ENCODE measurements at regions not wholly inside any gene's neighbourhood (a gene's known extent, or its start where the extent isn't known, plus 50 kb on each side); places are given as distances from the start of the nearest gene placed in this dataset.

DNA sequence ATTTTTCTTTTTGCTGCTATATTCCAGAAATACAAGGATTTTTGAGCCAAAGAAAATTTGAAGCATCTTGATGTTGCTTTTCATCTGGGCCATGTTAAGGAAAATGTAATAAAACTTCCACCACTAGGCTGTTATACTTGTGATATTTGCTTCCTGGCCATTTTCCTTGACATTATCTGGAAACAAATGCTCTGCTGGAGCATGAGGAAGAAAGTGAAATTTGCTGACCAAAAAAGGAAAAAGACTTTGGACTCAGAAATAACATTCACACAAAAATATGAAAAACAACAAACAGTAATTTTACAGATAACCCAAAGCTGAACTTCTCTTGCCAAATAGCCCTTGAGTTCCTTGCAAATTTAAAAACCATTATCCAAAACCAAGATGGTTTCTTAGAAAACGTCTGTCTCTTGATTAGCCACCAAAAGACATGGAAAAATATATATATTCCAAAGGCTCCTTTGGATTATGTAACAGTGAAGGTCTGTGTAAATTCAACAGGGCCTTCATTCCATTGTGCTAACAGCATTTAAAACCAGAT is 344.5 kb downstream of the LMX1A start:
- TF ChIP-seq, protein P1, sequence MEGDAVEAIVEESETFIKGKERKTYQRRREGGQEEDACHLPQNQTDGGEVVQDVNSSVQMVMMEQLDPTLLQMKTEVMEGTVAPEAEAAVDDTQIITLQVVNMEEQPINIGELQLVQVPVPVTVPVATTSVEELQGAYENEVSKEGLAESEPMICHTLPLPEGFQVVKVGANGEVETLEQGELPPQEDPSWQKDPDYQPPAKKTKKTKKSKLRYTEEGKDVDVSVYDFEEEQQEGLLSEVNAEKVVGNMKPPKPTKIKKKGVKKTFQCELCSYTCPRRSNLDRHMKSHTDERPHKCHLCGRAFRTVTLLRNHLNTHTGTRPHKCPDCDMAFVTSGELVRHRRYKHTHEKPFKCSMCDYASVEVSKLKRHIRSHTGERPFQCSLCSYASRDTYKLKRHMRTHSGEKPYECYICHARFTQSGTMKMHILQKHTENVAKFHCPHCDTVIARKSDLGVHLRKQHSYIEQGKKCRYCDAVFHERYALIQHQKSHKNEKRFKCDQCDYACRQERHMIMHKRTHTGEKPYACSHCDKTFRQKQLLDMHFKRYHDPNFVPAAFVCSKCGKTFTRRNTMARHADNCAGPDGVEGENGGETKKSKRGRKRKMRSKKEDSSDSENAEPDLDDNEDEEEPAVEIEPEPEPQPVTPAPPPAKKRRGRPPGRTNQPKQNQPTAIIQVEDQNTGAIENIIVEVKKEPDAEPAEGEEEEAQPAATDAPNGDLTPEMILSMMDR (IDR thresholded peaks at IDR 0.05; ENCODE audit: insufficient read depth, low read depth, low read length) = no peak
- TF ChIP-seq EZH2 (IDR thresholded peaks at IDR 0.05; ENCODE audit: insufficient read depth, low read length) = no peak
